HCEC 1CT (cell line): ENCODE measurements at regions not wholly inside any gene's neighbourhood (a gene's known extent, or its start where the extent isn't known, plus 50 kb on each side); places are given as distances from the start of the nearest gene placed in this dataset.

Experiments used
- DNase-seq: peaks from one replicate; pipeline ENCODE4 v3.0.0-alpha.2; 2017

- DNase-seq, result no peak
Observed at GRCh38 chr3:72698154-72698917, 149.9 kb downstream of the SHQ1 start.

GRCh38 chr3:72697717-72698116 lies 150.5 kb downstream of the SHQ1 start:
- DNase-seq, result no peak

- DNase-seq, result no peak
Observed at GRCh38 chr3:72696815-72697214, 151.4 kb downstream of the SHQ1 start.

GRCh38 chr3:72694398-72694797 lies 153.8 kb downstream of the SHQ1 start:
- DNase-seq, result no peak

- no peak for DNase-seq
Observed at GRCh38 chr3:72692990-72693389, 155.3 kb downstream of the SHQ1 start.

GRCh38 chr3:72690629-72691028 lies 157.6 kb downstream of the SHQ1 start:
- no peak for DNase-seq

- DNase-seq, result no peak
Observed at GRCh38 chr3:72682936-72683452, 165.3 kb downstream of the SHQ1 start.

GRCh38 chr3:72681598-72681997 lies 166.6 kb downstream of the SHQ1 start:
- no peak for DNase-seq

- no peak for DNase-seq
Observed at GRCh38 chr3:72680766-72681165, 167.5 kb downstream of the SHQ1 start.

- DNase-seq, result peak; percentile 3
Observed at GRCh38 chr3:72679540-72680198, 168.6 kb downstream of the SHQ1 start.

GRCh38 chr3:72678867-72679266 lies 169.4 kb downstream of the SHQ1 start:
- DNase-seq, result no peak

- DNase-seq, result no peak
Observed at GRCh38 chr3:72678380-72678779, 169.9 kb downstream of the SHQ1 start.

- no peak for DNase-seq
Observed at GRCh38 chr3:72675243-72675642, 173.0 kb downstream of the SHQ1 start.

- no peak for DNase-seq
Observed at GRCh38 chr3:72673011-72673771, 175.1 kb downstream of the SHQ1 start.

- no peak for DNase-seq
Observed at GRCh38 chr3:72669224-72669623, 179.0 kb downstream of the SHQ1 start.

GRCh38 chr3:72666447-72666755 lies 181.8 kb downstream of the SHQ1 start:
- no peak for DNase-seq

GRCh38 chr3:72665701-72666446 lies 182.4 kb downstream of the SHQ1 start:
- DNase-seq, result peak; percentile 32

GRCh38 chr3:72665103-72665502 lies 183.1 kb downstream of the SHQ1 start:
- DNase-seq, result no peak

- no peak for DNase-seq
Observed at GRCh38 chr3:72664184-72664975, 183.9 kb downstream of the SHQ1 start.

GRCh38 chr3:72663429-72663828 lies 184.8 kb downstream of the SHQ1 start:
- no peak for DNase-seq

- peak; percentile 61 for DNase-seq
Observed at GRCh38 chr3:72661115-72661457, 187.2 kb downstream of the SHQ1 start.
